Thoracic aorta (tissue), 2 donors: ENCODE measurements at regions not wholly inside any gene's neighbourhood (a gene's known extent, or its start where the extent isn't known, plus 50 kb on each side); places are given as distances from the start of the nearest gene placed in this dataset.

Source experiments
- ATAC-seq: fragments of 150-250 bp; one replicate; pipeline ENCODE4 v1.8.0; 2017; ENCODE audit warnings: low read depth; ENCODE audit not compliant: insufficient number of reproducible peaks, low FRiP score
- DNase-seq: peaks from one replicate; pipeline ENCODE4 v3.0.0-alpha.2; 2020; ENCODE audit warnings: low spot score
- H3K27ac ChIP-seq, 2 donors: fragments of 200-600 bp; sonication (generic); 1 replicate in 1 of 2; 2 replicates in 1 of 2; pipeline ENCODE4 v1.5.1; 2016; ENCODE audit warnings: mild to moderate bottlenecking in 2 of 2, moderate library complexity in 2 of 2
- H3K27me3 ChIP-seq: fragments of 200-600 bp; sonication (generic); replicated peaks from 2 replicates; pipeline ENCODE4 v1.6.0; 2016; ENCODE audit warnings: mild to moderate bottlenecking; ENCODE audit not compliant: insufficient read depth
- H3K36me3 ChIP-seq: fragments of 200-600 bp; sonication (generic); one replicate; pipeline ENCODE4 v1.5.1; 2016
- H3K4me1 ChIP-seq, 2 donors: fragments of 200-600 bp; sonication (generic); 1 replicate in 1 of 2; 2 replicates in 1 of 2; pipeline versions ENCODE4 v1.5.1 to v1.6.0; 2016; ENCODE audit warnings: low read depth in 2 of 2, mild to moderate bottlenecking in 1 of 2; ENCODE audit not compliant: control insufficient read depth in 1 of 2
- H3K4me3 ChIP-seq: fragments of 200-600 bp; sonication (generic); 2 replicates; pipeline ENCODE4 v1.5.1; 2016; ENCODE audit warnings: mild to moderate bottlenecking
- H3K9me3 ChIP-seq: fragments of 200-600 bp; sonication (generic); 2 replicates; pipeline ENCODE4 v1.5.1; 2016
- CTCF ChIP-seq: fragments of 200-600 bp; sonication (generic); IDR thresholded peaks from one replicate; pipeline ENCODE4 v1.5.1; 2019; ENCODE audit warnings: antibody characterized with exemption

- H3K36me3 ChIP-seq, result no peaks in the 10 kb centered on the region
- no peaks in the 10 kb centered on the region for H3K27me3 ChIP-seq
- H3K4me1 ChIP-seq, result no peaks in the 10 kb centered on the region
- ATAC-seq, result no peak
- no peak overlapping the region for H3K4me3 ChIP-seq
- no peak for TF ChIP-seq CTCF
- H3K9me3 ChIP-seq, result no peaks in the 10 kb centered on the region
- no peak for DNase-seq
- no peak overlapping the region for H3K27ac ChIP-seq
Measured at GRCh38 chr6:23040899-23041298, 471.5 kb downstream of the HDGFL1 start.

DNA sequence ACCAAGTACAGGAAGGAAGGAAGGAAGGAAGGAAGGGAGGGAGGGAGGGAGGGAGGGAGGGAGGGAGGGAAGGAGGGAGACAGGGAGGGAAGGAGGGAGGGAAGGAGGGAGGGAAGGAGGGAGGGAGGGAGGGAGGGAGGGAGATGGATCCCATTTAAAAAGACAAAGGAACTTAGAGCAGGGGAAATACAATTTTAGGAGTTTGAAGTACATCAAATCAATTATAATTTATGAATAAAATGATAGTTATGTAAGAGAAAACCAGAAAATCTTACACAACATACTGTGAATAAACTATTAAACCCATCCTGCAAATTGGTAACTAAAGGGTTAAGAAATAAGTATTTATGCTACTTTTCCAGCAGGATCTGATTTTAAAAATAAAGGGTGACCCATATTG is 475.9 kb downstream of the HDGFL1 start:
- Histone ChIP-seq H3K9me3 (no peaks in the 10 kb centered on the region), H3K4me1 (no peaks in the 10 kb centered on the region), H3K4me3 (no peak overlapping the region), H3K27ac (no peak overlapping the region), H3K27me3 (no peaks in the 10 kb centered on the region), H3K36me3 (no peaks in the 10 kb centered on the region)
- no peak for TF ChIP-seq CTCF
- no peak for DNase-seq
- ATAC-seq, result no peak

DNA sequence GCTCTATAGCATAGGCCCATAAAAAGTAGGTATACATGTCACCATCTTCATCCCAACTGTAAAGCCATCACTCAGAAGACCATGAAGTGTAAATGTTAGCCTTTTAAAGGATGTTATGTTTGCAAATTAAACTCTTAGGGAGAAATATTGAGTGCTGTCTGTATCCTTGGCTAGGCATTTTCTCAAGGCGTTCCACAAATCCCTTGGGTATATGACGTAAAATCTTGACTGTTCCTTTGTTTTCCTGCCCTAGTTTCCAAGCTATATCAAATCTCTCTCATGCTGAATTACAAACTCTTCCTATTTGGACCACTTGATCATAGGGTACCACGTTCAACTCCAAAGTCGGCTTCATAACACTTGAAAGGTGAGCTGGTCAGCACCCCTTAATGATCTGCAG is 486.2 kb downstream of the HDGFL1 start:
- peaks cover 0 to 19% of the 10 kb centered on the region in 2 donors for H3K4me1 ChIP-seq
- H3K36me3 ChIP-seq, result no peaks in the 10 kb centered on the region
- no peak for DNase-seq
- peaks cover 6% of the 10 kb centered on the region for H3K9me3 ChIP-seq
- no peak for ATAC-seq
- H3K4me3 ChIP-seq, result no peak overlapping the region
- no peaks in the 10 kb centered on the region for H3K27me3 ChIP-seq
- no peak overlapping the region for H3K27ac ChIP-seq
- TF ChIP-seq CTCF, result no peak

- Histone ChIP-seq H3K36me3 (no peaks in the 10 kb centered on the region), H3K4me1 (no peaks in the 10 kb centered on the region), H3K27ac (no peak overlapping the region), H3K9me3 (no peaks in the 10 kb centered on the region), H3K4me3 (no peak overlapping the region), H3K27me3 (no peaks in the 10 kb centered on the region)
- DNase-seq (no peak), ATAC-seq (no peak)
- TF ChIP-seq CTCF, result no peak
Measured at GRCh38 chr6:23073821-23074220, 504.5 kb downstream of the HDGFL1 start.

DNA sequence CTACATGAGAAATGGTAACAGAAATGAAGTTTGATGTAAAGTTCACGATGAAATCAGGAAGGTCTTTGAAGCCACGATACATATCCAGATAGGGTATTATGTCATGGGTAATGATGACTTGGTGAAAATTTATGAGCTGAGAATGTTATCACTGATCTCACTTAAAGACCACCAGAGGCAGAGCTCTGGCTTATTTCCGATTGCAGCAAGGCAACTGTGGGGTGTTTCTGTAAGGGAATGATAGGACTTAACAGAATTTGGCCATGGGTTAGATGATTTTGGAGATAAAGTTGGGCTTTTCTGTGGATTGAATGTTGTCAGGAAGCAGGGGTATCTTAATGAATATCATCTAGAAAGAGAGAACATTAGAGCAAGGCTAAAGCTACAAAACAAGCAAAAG is 508.4 kb downstream of the HDGFL1 start:
- Histone ChIP-seq H3K9me3 (no peaks in the 10 kb centered on the region), H3K27ac (no peak overlapping the region), H3K4me1 (no peaks in the 10 kb centered on the region), H3K27me3 (no peaks in the 10 kb centered on the region), H3K36me3 (no peaks in the 10 kb centered on the region), H3K4me3 (no peak overlapping the region)
- DNase-seq (no peak), ATAC-seq (no peak)
- TF ChIP-seq CTCF, result no peak
